ENCODE measurements at regions not wholly inside any gene's neighbourhood (a gene's known extent, or its start where the extent isn't known, plus 50 kb on each side); places are given as distances from the start of the nearest gene placed in this dataset.

DNA sequence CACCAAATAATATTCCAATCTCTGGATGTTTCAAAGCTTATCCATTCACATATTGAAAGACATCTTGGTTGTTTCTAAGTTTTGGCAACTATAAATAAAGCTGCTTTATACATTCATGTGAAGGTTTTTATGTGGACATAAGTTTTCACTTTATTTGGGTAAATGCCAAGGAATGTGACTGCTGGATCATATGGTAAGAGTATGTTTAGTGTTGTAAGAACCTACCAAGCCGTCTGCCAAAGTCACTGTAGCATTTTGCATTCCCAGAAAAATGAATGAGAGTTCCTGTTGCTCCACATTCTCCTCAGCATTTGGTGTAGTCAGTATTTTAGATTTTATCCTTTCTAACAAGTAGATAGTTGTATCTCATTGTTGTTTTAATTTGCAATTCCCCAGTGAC is 1047.7 kb downstream of the C4orf33 start:
- DNase-seq (ENCODE audit: low read depth), result no peak

DNA sequence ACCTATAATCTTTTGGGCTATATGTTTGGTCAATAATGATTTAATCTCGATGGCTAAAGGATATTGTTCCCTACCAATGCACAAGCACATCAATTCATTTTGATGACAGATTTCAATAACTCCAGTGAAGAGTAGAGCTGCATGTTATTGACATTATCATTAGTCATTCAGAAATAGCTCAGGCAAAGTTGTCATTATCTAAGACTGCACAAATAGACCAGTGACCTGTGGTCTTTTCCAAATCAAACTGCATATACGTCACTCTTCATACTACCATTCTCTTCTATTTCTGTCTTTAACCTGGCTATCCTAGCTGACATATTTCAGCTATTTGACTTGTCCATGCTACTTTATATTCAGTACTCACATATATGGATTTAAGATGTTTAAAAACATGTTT is 1050.8 kb downstream of the C4orf33 start:
- DNase-seq (ENCODE audit: low read depth), result no peak

- DNase-seq (ENCODE audit: low read depth), result no peak
Measured at GRCh38 chr4:130147641-130148040, 1051.7 kb downstream of the C4orf33 start.

GRCh38 chr4:130154901-130155300 is 1058.9 kb downstream of the C4orf33 start:
- DNase-seq (ENCODE audit: low read depth), result no peak

GRCh38 chr4:130163701-130164100 is 1067.7 kb downstream of the C4orf33 start:
- no peak for DNase-seq (ENCODE audit: low read depth)

DNA sequence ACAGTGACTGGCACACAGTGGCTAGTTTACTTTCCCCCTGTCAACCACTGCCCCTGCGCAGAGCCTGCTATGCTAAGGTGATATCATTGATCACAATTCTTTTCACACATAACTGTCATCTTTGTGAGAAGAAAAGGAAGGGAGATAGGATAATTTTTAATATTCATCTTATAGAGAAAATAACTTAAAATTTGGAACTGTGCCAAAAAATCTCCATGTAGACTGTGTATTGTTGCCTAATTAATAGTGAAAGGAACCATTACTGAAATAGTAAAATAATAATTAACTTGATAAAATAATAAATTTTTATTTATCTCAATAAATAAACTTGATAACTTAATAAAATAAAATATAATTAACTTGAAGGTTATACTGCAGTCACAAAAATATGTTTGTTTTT is 1069.4 kb downstream of the C4orf33 start:
- DNase-seq (ENCODE audit: low read depth), result no peak

DNA sequence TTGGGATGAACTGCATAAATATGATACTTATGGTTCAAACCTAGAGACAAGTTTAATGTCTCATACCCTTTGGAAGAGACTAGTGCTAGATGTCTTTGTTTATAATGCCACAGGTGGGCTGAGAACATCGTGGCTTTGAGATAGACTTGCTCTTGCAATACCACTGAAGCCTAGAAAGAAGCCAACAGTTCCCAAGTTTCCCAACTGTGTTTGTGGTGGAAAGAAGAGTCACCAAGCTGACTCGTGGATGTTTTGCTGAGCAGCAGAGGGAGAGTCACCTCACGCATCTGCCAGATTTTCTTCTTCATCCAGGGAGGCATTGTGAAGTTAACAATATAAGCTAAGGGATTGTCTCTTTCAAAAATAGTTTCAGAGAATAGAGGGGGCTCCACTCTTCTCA is 1076.2 kb downstream of the C4orf33 start:
- DNase-seq (ENCODE audit: low read depth), result peak; percentile 13

- no peak for DNase-seq (ENCODE audit: low read depth)
Measured at GRCh38 chr4:130178106-130178505, 1082.2 kb downstream of the C4orf33 start.

DNA sequence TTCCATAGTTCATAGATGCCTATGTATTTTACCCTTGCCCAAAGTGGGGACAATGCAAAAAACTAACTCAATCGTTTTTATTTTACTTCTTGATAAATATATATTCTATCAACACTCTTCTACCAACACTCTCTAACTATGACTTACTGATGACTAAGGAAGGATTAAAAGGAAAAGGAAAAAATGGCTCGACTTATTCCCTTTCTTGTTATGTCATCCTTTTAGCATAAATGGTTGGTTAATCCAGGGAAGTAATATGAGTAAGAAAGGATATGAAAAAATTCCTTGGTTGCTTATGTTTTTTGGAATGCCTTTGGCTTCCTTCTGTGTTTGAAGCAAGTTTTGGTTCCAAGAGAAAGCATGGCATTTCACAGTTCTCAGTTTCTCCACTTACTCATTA is 1087.1 kb downstream of the C4orf33 start:
- peak; percentile 51 for DNase-seq (ENCODE audit: low read depth)

DNA sequence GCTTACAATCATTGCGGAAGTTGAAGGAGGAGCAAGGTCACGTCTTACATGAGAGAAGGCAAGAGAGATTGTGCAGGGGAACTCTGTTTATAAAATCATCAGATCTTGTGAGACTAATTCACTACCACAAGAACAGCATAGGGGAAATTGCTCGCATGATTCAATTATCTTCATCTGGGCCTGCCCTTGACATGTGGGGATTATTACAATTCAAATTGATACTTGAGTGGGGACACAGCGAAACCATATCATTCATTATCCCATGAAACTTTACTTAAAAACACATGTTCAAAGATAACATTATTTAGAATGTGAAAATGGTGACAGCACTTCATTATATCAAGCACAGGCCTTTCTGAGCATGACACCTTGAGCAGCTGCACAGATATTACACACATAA is 1087.8 kb downstream of the C4orf33 start:
- DNase-seq (ENCODE audit: low read depth), result no peak

DNA sequence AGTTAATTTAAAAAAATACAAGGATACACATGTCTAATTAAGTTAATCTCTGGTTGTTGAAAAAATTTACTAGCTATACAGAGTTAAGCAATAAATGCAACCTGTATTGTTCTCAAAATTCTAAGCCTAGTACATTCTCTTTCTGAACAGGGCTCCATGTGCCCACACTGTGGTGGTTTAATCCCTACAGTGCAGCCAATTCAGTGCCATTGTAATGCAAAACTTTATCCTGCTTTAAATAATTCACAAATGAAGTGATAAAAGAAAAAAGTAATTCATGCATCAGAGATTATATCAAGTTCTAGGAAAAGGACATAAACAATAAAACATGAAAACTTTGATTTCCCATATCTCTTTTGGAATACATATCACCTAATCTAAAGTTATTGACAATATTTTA is 1089.2 kb downstream of the C4orf33 start:
- no peak for DNase-seq (ENCODE audit: low read depth)

DNA sequence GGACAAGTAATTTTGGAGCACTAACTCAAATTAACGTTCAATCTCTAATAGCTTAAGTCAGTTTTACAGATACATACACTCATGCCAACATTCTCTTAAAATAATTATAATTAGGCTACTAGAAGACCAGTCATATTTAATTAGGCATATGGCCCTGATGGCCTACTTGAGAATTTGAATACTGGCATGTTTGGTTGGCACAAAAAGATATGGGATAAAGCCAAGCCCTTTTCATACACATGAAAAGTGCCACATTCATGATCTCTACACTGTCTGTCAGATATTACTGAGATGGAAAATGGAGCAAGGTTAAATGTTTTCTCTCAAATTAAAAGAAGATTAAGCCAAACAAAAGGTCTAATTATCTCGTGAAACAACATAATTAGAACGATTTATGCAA is 1091.0 kb downstream of the C4orf33 start:
- no peak for DNase-seq (ENCODE audit: low read depth)

- DNase-seq (ENCODE audit: low read depth), result no peak
Measured at GRCh38 chr4:130187587-130187986, 1091.6 kb downstream of the C4orf33 start.

DNA sequence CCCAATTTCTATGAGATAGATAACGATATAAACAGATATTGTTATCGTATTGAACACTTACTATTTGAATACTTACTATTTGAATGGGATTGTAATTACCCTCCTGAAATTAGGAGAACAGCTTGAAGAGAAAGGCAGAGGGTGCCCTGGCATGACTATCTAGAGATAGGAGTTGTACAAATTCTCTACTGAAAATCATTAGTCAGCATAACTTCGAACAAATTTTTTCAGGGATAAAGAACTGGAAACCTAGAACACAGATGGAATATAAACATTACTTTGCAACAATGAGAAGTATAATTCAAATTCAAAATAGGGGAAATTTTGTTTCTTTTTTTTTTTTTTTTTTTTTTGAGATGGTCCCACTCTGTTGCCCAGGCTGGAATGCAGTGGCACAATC is 1096.8 kb downstream of the C4orf33 start:
- no peak for DNase-seq (ENCODE audit: low read depth)

DNA sequence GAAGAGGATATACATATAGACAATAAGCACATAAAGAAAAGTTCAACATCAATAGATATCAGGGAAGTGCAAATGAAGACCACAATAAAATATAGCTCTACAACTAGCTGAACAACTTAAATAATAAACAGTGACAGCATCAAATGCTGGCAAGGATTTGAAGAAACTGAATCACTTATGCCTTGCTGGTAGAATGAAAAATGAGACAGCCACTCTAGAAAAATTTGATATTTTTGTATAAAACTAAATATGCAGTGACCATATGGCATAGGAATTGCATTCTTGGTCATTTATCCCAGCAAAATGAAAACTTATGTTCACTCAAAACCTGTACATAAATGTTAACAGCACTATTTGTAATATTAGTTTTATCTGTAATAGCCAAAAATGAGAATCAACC is 1102.0 kb downstream of the C4orf33 start:
- DNase-seq (ENCODE audit: low read depth), result no peak

DNA sequence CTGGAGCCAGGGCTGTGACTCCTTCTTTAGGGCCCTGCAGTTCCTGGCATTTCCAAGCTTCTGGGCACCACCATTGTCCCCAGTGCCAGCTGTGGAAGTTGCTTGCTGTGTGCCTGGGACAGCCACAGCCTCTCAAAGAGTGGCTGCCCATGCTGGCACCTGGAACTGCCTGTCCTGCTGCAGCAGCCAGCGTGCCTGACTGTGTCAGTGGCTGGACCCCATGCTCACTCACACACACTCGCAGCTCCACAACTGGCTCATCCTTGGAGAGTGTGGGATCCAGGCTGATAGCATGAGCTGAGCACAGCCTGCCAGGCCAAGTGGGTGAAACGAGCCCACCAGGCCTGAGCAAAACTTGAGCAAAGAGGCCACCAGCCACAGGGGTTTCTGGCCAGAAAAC is 1107.6 kb downstream of the C4orf33 start:
- no peak for DNase-seq (ENCODE audit: low read depth)

DNA sequence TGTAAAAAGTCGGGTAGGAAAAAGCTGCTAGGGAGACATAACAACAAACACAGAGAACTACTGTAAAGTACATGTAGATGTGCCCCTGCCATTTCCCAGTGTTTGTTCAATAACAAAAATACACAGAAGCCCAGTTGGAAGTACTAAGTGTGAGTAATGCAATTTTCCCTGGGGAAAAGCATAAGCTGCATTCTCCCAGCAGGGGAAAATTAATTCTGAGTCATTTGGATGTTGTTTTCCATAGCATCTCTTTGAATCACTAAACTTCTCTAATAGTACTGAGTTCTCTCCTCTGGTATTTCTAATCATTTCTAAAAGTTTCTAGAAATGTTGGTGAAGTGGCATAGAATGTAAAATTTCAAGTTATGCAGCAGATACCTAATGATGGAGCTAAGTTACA is 1114.9 kb downstream of the C4orf33 start:
- DNase-seq (ENCODE audit: low read depth), result peak; percentile 79

GRCh38 chr4:130214268-130214667 is 1118.3 kb downstream of the C4orf33 start:
- no peak for DNase-seq (ENCODE audit: low read depth)

- peak; percentile 71 for DNase-seq (ENCODE audit: low read depth)
Measured at GRCh38 chr4:130233377-130234047, 1137.6 kb downstream of the C4orf33 start.

- no peak for DNase-seq (ENCODE audit: low read depth)
Measured at GRCh38 chr4:130238121-130238520, 1142.2 kb downstream of the C4orf33 start.

DNA sequence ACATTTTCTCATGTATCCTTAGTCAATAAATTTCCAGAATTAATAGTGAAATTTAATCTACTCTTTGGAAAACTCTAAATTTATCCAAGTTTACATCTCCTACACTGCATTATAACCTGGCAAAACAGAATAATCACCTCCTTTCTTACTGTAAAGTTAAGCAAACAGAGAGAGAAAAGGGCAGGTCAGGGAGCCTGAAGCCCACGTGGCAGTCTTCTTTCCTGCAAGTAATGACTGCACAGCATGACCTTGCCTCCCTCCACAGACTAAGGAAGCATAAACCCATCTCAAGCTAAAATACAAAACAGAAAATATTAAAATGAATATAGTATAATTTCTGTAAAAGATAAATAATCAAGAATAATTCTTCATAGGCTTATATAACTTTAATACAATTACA is 1153.0 kb downstream of the C4orf33 start:
- DNase-seq (ENCODE audit: low read depth), result no peak

DNA sequence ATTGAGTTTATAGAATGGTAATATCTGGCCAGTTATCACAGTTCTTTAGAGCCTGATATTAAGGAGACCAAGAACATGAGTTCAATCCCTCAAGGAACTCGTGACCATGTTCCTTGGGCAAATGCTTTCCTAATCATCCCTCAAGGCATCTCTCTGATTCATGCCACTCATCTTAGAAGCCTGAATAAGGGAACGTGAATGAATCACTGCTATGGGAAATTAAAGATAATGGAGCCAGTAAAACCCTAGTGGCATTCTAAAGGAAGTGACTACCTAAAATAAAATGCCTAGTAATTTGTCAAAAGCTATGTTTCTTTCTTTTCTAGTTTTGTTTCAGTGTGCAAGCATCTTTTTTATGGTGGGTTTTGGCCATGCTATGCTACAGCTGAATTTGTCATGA is 1161.3 kb downstream of the C4orf33 start:
- peak; percentile 86 for DNase-seq (ENCODE audit: low read depth)

- no peak for DNase-seq (ENCODE audit: low read depth)
Measured at GRCh38 chr4:130266814-130267213, 1170.9 kb downstream of the C4orf33 start.

DNA sequence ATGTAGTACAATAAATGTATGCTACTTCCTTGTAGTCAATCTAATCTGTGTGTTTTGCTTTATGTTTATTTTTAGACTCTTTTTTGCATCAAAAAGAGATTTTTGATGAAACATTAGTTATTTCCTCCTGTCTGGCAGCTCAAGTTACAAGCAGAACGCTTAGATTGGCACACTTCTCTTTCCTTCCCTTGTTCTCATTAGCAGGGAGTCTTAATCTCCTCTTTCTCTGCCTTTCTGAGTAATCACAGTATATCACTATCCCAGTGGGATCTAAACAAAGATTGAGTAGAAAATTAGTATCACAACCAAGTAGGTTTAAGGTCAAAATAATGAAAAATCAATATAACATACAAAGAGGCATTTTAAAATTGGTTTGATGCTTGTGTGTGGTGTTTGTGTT is 1192.6 kb downstream of the C4orf33 start:
- no peak for DNase-seq (ENCODE audit: low read depth)

All from HT1080 (cell line).